ENCODE measurements at regions not wholly inside any gene's neighbourhood (a gene's known extent, or its start where the extent isn't known, plus 50 kb on each side); places are given as distances from the start of the nearest gene placed in this dataset.
"Not testable (repeated sequence)": the region's sequence is repeated elsewhere in the genome, so short reads cannot be mapped to it uniquely, and the experiment has no call there.

DNA sequence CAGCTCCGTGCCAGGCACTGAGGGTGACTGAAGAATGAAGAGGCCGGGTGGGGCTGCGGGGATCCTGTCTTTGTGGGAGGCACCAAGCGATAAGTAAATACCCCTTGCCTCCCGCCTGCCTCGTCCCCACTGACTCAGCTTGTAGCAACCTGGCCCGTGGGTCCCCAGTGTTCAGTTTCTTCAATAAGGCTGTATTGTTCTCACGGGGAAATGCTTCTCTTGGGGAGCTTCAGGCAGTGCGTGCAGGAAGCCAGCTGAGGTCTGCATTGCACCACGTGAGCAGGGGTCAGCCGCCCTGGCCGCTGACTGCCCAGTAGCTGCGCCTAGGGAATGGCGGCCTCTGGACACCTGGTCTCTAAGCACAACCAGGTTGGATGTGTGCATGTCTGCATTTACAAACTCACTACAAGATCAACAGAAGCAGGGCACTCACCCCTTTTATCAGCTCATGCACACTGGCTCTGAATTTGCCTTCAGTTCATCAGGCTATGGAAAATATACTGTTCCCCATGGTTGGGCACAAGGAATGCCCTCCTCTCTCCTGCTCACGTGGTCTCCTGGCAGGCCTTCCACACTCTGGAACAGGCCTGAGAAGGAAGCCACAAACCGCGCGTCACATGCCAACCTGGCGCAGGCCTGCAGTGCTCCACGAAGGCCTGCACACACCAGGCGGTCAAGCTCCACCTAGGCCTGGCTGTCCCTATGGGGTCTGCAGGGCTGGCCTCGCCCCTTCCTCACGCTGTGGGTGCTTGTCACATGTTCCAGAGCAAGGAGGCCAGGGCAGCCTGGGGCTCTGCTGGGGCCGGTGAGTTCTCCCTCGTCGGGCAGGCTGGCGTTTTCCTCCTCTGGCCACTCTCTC lies 135.7 kb upstream of the RNF32 start:
- WGBS = 91% methylated on average over 22 of the region's 27 CpGs
- H3K27me3 ChIP-seq = no peaks in the 10 kb centered on the region
- H3K36me3 ChIP-seq = no peaks in the 10 kb centered on the region
- no peak overlapping the region for H3K27ac ChIP-seq
- TF ChIP-seq POLR2AphosphoS5 (IDR thresholded peaks at IDR 0.05) = no peak
- no peak for TF ChIP-seq EP300 (IDR thresholded peaks at IDR 0.05)
- TF ChIP-seq, protein P1, sequence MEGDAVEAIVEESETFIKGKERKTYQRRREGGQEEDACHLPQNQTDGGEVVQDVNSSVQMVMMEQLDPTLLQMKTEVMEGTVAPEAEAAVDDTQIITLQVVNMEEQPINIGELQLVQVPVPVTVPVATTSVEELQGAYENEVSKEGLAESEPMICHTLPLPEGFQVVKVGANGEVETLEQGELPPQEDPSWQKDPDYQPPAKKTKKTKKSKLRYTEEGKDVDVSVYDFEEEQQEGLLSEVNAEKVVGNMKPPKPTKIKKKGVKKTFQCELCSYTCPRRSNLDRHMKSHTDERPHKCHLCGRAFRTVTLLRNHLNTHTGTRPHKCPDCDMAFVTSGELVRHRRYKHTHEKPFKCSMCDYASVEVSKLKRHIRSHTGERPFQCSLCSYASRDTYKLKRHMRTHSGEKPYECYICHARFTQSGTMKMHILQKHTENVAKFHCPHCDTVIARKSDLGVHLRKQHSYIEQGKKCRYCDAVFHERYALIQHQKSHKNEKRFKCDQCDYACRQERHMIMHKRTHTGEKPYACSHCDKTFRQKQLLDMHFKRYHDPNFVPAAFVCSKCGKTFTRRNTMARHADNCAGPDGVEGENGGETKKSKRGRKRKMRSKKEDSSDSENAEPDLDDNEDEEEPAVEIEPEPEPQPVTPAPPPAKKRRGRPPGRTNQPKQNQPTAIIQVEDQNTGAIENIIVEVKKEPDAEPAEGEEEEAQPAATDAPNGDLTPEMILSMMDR (IDR thresholded peaks at IDR 0.05) = no peak
- TF ChIP-seq POLR2A (IDR thresholded peaks at IDR 0.05) = no peak
- H3K4me1 ChIP-seq = no peaks in the 10 kb centered on the region
- no peak for DNase-seq (ENCODE audit: low spot score in 2 of 2)
- H3K4me3 ChIP-seq = no peak overlapping the region
- peaks cover 4% of the 10 kb centered on the region for H3K9me3 ChIP-seq

DNA sequence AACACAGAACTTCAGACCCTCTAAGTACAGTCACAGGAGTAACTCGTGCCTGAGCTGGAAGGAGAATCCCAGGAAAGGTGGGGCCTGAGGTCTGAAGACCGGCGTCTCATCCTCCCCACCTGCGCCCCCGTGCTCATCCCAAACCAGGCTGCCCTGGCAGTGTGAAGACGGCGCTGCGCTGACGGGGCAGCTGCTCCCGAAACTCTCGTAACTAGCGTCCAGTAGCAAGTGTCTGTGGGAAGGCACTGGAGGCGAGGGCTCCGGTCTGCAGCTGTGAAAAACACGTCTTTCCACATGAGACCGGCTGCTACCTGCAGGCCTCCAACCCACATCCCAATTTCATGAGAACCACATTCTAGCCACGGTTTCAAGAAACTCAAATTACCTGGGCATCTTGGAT lies 136.6 kb upstream of the RNF32 start:
- no peak for TF ChIP-seq EP300 (IDR thresholded peaks at IDR 0.05)
- no peak for TF ChIP-seq POLR2AphosphoS5 (IDR thresholded peaks at IDR 0.05)
- TF ChIP-seq, protein P1 (IDR thresholded peaks at IDR 0.05) = no peak
- no peak for TF ChIP-seq POLR2A (IDR thresholded peaks at IDR 0.05)

DNA sequence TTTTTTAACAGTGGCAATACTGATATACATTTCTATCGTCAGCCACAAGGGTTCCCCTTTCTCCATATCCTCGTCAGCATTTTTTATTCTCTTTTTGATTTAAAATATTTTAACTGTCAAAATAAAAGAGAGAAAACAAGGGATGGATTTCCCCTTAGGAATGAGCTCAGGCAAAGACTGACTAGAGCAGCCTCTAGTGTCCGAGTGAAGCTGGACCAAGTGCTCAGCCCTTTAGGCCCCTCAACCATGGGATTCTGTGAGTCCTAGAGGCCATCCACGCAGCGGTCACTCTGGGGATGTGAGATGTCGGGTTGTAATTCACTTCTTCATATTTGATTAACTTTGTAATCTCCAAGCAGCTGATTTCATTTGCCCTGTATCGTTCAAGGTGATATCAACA lies 137.4 kb upstream of the RNF32 start:
- DNase-seq (ENCODE audit: low spot score in 2 of 2) = no peak
- H3K36me3 ChIP-seq = no peaks in the 10 kb centered on the region
- H3K4me3 ChIP-seq = no peak overlapping the region
- TF ChIP-seq, protein P1 (IDR thresholded peaks at IDR 0.05) = no peak
- no peak for TF ChIP-seq EP300 (IDR thresholded peaks at IDR 0.05)
- TF ChIP-seq POLR2A (IDR thresholded peaks at IDR 0.05) = no peak
- TF ChIP-seq POLR2AphosphoS5 (IDR thresholded peaks at IDR 0.05) = no peak
- no peaks in the 10 kb centered on the region for H3K9me3 ChIP-seq
- no peaks in the 10 kb centered on the region for H3K27me3 ChIP-seq
- no peak overlapping the region for H3K27ac ChIP-seq
- WGBS = 69% methylated on average over 7 of the region's 7 CpGs
- no peaks in the 10 kb centered on the region for H3K4me1 ChIP-seq

More for the DNA sequence above, 136.6 kb upstream of the RNF32 start:
- H3K9me3 ChIP-seq = no peaks in the 10 kb centered on the region
- no peaks in the 10 kb centered on the region for H3K36me3 ChIP-seq
- no peak for DNase-seq (ENCODE audit: low spot score in 2 of 2)
- 93% methylated on average over 15 of the region's 17 CpGs for WGBS
- no peak overlapping the region for H3K4me3 ChIP-seq
- no peaks in the 10 kb centered on the region for H3K27me3 ChIP-seq
- no peak overlapping the region for H3K27ac ChIP-seq
- H3K4me1 ChIP-seq = no peaks in the 10 kb centered on the region

DNA sequence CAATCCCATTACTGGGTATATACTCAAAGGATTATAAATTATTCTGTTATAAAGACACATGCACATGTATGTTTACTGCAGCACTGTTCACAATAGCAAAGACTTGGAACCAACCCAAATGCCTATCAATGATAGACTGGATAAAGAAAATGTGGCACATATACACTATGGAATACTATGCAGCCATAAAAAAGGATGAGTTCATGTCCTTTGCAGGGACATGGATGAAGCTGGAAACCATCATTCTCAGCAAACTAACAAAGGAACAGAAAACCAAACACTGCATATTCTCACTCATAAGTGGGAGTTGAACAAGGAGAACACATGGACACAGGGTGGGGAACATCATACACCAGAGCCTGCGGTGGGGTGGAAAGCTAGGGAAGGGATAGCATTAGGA lies 138.8 kb upstream of the RNF32 start:
- 100% methylated on average over 1 of the region's 1 CpG for WGBS
- H3K36me3 ChIP-seq; H3K4me3 ChIP-seq; DNase-seq (ENCODE audit: low spot score in 2 of 2); H3K27ac ChIP-seq; H3K4me1 ChIP-seq; H3K9me3 ChIP-seq; H3K27me3 ChIP-seq: not testable (repeated sequence)

DNA sequence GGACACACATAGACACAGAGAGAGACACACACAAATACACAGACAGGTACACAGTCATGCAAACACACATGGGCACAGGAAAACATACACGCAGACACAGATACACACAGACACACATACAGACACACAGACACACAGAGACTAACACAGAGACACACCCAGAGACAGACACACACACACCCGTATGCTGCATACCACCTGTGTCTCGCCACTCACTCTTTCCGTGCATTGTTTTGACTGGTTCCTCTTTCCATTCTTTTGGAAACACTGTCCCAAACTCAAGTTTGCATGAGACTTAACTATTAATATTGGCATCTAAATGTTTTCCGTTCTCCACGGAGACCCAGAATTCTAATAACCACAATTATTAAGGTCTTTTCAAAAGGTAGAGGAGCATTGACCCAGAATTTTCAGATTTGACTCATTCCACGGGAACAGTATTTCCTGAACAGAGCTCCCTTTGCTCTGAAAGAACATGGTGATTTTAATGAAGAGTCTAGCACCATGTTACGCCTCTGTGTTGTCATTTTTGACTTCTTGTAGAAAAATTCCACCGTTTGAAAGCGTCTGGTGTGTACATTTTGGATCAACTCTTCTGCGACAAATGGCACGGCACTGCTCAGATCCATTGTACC lies 141.2 kb upstream of the RNF32 start:
- WGBS = 75% methylated on average over 12 of the region's 12 CpGs
- TF ChIP-seq POLR2A (IDR thresholded peaks at IDR 0.05) = no peak
- no peaks in the 10 kb centered on the region for H3K9me3 ChIP-seq
- no peaks in the 10 kb centered on the region for H3K4me1 ChIP-seq
- DNase-seq (ENCODE audit: low spot score in 2 of 2) = no peak
- H3K4me3 ChIP-seq = no peak overlapping the region
- H3K27me3 ChIP-seq = no peaks in the 10 kb centered on the region
- no peak overlapping the region for H3K27ac ChIP-seq
- H3K36me3 ChIP-seq = no peaks in the 10 kb centered on the region

DNA sequence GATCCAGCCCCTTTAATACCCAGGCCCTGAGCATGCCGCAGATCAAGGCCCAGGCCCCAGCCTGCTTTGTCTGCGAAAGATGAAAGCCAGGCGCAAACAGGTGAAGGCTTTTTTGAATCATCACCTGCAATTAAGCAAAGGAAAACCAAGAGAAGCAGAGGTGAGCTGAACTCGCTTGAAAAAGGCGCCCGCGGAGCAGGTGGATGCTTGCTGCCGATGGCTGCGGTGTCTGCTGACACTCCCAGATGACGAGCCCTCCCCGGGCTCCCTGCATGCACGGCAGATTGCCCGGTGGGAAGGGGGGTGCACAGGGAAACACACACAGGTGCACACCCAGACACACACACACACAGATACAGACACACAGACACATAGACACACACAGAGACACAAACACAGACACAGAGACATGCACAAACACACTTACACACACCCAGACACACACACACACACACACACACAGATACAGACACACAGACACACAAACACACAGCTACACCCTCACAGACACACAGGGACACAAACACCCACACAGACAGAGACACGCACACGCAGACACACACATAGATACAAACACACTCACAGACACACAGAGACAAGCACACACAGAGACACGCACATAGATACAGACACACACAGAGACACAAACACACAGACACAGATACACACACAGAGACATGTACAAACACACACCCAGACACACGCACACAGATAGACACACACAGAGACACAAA lies 142.6 kb upstream of the RNF32 start:
- no peaks in the 10 kb centered on the region for H3K27me3 ChIP-seq
- H3K36me3 ChIP-seq = no peaks in the 10 kb centered on the region
- H3K4me1 ChIP-seq = no peaks in the 10 kb centered on the region
- DNase-seq (ENCODE audit: low spot score in 2 of 2) = no peak
- TF ChIP-seq, protein P1 (IDR thresholded peaks at IDR 0.05) = no peak
- TF ChIP-seq POLR2A (IDR thresholded peaks at IDR 0.05) (no peak), EP300 (IDR thresholded peaks at IDR 0.05) (no peak), POLR2AphosphoS5 (IDR thresholded peaks at IDR 0.05) (no peak)
- WGBS = 67% methylated on average over 17 of the region's 17 CpGs
- no peak overlapping the region for H3K27ac ChIP-seq
- H3K9me3 ChIP-seq = no peaks in the 10 kb centered on the region
- H3K4me3 ChIP-seq = no peak overlapping the region

Data from suprapubic skin (tissue), 4 donors.